Calu3 (cell line): ENCODE measurements at regions not wholly inside any gene's neighbourhood (a gene's known extent, or its start where the extent isn't known, plus 50 kb on each side); places are given as distances from the start of the nearest gene placed in this dataset.
A peak's percentile ranks its signal among the peaks of the same experiment; 100 is the strongest.

Experiments used
- BruUV-seq: library from RNA; stranded (reverse); fragments of 400-500 nt; replicated peaks from 2 replicates; lab custom pipeline; 2021; lab: Mats Ljungman, UMichigan
- CTCF ChIA-PET: fragments of 300-600 bp; sonication (Branson Sonifier 250); formaldehyde crosslinking; loops from one replicate; lab custom pipeline; 2022; ENCODE audit warnings: antibody characterized with exemption; lab: Charles Lee
- DNase-seq: peaks from one replicate; pipeline ENCODE4 v3.0.0; 2022
- H3K27ac Mint-ChIP-seq: one replicate; pipeline ENCODE4 v1.8.0; 2022; ENCODE audit warnings: mixed read lengths; ENCODE audit not compliant: unreplicated experiment
- H3K27me3 Mint-ChIP-seq: one replicate; pipeline ENCODE4 v1.8.0; 2022; ENCODE audit warnings: mixed read lengths; ENCODE audit not compliant: unreplicated experiment
- H3K36me3 Mint-ChIP-seq: one replicate; pipeline ENCODE4 v1.8.0; 2022; ENCODE audit warnings: mild to moderate bottlenecking, moderate library complexity, mixed read lengths; ENCODE audit not compliant: insufficient read depth, unreplicated experiment
- H3K4me1 Mint-ChIP-seq: one replicate; pipeline ENCODE4 v1.8.0; 2022; ENCODE audit warnings: mild to moderate bottlenecking, low read depth, mixed read lengths; ENCODE audit not compliant: unreplicated experiment
- H3K4me3 Mint-ChIP-seq: one replicate; pipeline ENCODE4 v1.8.0; 2022; ENCODE audit warnings: mild to moderate bottlenecking, low read depth, moderate library complexity, mixed read lengths; ENCODE audit not compliant: unreplicated experiment
- H3K9me3 Mint-ChIP-seq: one replicate; pipeline ENCODE4 v1.8.0; 2022; ENCODE audit warnings: low read depth, mixed read lengths; ENCODE audit not compliant: unreplicated experiment
- intact Hi-C: fragments of 100-400 bp; cut with micrococcal nuclease; formaldehyde crosslinking; loops from one replicate; pipeline ENCODE4 v1.10.0; 2022; ENCODE audit not compliant: unreplicated experiment
- TF ChIP-seq, protein P1 (sequence below): fragments of 200-600 bp; IDR thresholded peaks from one replicate; pipeline ENCODE4 v1.8.0; 2022; ENCODE audit warnings: antibody characterized with exemption; ENCODE audit not compliant: unreplicated experiment

DNA sequence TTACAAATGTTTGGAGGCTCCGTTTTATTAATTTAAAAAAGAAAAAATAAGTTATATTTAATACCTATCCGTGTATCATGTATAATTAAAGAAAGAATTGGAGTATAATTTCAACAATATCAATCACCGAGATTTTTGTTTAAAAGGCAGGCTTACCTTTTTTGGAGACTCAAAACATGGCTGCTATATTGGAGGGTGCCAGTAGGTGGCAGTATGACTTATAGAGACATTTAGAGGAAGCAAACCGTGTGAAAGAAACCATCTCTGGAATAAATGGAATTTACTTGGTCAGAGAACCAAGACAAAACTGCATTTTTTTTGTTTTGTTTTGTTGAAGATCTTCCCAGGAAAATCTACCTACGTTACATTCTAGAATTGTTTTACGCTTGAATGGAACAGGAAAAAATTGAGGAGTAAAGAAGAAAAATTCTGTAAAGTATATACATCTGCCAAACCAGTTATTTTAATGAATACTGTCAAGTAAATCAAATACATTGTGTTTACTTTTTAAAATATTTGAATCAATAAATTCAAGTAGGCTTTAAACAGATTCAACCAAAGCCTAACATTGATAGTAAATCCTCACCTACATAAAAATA, 802.6 kb upstream of the ALCAM start:
- CTCF ChIA-PET, result no interaction called here
- TF ChIP-seq, protein P1, sequence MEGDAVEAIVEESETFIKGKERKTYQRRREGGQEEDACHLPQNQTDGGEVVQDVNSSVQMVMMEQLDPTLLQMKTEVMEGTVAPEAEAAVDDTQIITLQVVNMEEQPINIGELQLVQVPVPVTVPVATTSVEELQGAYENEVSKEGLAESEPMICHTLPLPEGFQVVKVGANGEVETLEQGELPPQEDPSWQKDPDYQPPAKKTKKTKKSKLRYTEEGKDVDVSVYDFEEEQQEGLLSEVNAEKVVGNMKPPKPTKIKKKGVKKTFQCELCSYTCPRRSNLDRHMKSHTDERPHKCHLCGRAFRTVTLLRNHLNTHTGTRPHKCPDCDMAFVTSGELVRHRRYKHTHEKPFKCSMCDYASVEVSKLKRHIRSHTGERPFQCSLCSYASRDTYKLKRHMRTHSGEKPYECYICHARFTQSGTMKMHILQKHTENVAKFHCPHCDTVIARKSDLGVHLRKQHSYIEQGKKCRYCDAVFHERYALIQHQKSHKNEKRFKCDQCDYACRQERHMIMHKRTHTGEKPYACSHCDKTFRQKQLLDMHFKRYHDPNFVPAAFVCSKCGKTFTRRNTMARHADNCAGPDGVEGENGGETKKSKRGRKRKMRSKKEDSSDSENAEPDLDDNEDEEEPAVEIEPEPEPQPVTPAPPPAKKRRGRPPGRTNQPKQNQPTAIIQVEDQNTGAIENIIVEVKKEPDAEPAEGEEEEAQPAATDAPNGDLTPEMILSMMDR, result peak; percentile 16
- Mint-ChIP-seq H3K9me3 (no peaks in the 10 kb centered on the region), H3K27me3 (no peaks in the 10 kb centered on the region), H3K27ac (no peak overlapping the region), H3K4me1 (no peaks in the 10 kb centered on the region), H3K4me3 (no peak overlapping the region), H3K36me3 (no peaks in the 10 kb centered on the region)
- intact Hi-C loops, result no loop called here
- no TSS peak for BruUV-seq
- peak; percentile 56 for DNase-seq

DNA sequence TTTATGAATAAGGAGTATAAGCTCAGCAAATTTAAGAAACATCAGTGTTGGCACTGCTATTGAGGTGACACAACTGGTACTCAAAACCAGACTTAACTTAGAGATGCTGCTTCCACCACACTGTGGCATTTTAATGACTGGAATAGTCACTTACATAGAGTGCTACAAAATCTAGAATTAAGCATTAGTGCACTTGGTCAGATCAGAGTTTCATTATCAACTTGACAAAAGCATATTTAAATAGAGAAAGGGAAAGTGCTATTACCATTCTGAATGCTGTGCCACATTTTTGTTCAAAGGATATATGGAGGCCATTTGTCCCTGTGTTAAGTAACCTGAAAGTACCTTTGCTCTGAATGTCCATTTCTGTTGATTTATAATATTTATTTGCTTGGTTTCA, 800.7 kb upstream of the ALCAM start:
- H3K4me1 Mint-ChIP-seq, result no peaks in the 10 kb centered on the region
- H3K36me3 Mint-ChIP-seq, result no peaks in the 10 kb centered on the region
- CTCF ChIA-PET, result no interaction called here
- intact Hi-C loops, result no loop called here
- no peak for DNase-seq
- H3K27me3 Mint-ChIP-seq, result no peaks in the 10 kb centered on the region
- no peak overlapping the region for H3K27ac Mint-ChIP-seq
- no peak overlapping the region for H3K4me3 Mint-ChIP-seq
- TF ChIP-seq, protein P1, result no peak
- BruUV-seq, result no TSS peak
- no peaks in the 10 kb centered on the region for H3K9me3 Mint-ChIP-seq

DNA sequence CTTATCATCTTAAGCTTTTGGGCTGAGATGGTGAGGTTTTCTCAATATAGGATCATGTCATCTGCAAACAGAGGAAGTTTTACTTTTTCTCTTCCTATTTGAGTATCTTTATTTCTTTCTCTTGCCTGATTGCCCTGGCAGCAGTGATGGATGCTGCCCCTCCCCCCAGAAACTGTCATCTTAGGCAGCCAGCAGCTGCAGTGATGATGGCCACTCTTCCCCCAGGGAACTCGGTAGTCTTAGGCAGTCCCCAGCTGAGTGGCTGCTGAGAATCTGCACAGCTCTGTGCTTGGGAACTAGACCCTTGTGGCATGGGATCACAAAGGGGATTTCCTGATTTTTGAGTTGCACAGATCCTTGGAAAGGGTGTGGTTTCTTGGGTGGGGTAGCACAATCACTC, 791.1 kb upstream of the ALCAM start:
- no peak overlapping the region for H3K27ac Mint-ChIP-seq
- no peaks in the 10 kb centered on the region for H3K4me1 Mint-ChIP-seq
- intact Hi-C loops, result no loop called here
- peaks cover 2% of the 10 kb centered on the region for H3K9me3 Mint-ChIP-seq
- CTCF ChIA-PET, result no interaction called here
- DNase-seq, result no peak
- no peaks in the 10 kb centered on the region for H3K36me3 Mint-ChIP-seq
- H3K4me3 Mint-ChIP-seq, result no peak overlapping the region
- TF ChIP-seq, protein P1, result no peak
- BruUV-seq, result no TSS peak
- H3K27me3 Mint-ChIP-seq, result no peaks in the 10 kb centered on the region

DNA sequence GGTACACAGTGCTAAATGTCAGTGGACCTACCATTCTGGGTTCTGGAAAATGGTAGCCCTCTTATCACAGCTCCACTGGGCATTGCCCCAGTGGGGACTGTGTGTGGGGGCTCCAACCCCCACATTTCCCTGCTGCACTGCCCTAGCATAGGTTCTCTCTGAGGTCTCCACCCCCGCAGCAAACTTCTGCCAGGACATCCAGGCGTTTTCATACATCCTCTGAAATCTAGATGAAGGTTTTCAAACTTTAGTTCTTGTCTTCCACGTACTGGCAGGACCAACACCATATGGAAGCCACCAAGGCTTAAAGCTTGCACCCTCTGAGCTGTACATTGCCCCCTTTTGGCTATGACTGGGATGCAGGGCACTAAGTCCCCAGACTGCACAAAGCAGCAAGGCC, 788.2 kb upstream of the ALCAM start:
- no peaks in the 10 kb centered on the region for H3K27me3 Mint-ChIP-seq
- intact Hi-C loops, result no loop called here
- DNase-seq, result no peak
- CTCF ChIA-PET, result no interaction called here
- no peaks in the 10 kb centered on the region for H3K36me3 Mint-ChIP-seq
- TF ChIP-seq, protein P1, result no peak
- H3K27ac Mint-ChIP-seq, result no peak overlapping the region
- H3K4me3 Mint-ChIP-seq, result no peak overlapping the region
- no TSS peak for BruUV-seq
- peaks cover 4% of the 10 kb centered on the region for H3K9me3 Mint-ChIP-seq
- no peaks in the 10 kb centered on the region for H3K4me1 Mint-ChIP-seq
